Right lobe of liver (tissue), 4 donors: ENCODE measurements at regions not wholly inside any gene's neighbourhood (a gene's known extent, or its start where the extent isn't known, plus 50 kb on each side); places are given as distances from the start of the nearest gene placed in this dataset.

Experiments used
- CTCF ChIP-seq, 4 donors: fragments of 200-600 bp in 3 of 4; fragments of 450-650 bp in 1 of 4; IDR thresholded peaks; one replicate each; pipeline versions ENCODE4 v1.5.1 to v1.8.0; 2016 to 2022; ENCODE audit warnings: antibody characterized with exemption in 4 of 4, mild to moderate bottlenecking in 2 of 4
- POLR2A ChIP-seq: fragments of 450-650 bp; IDR thresholded peaks from one replicate; pipeline ENCODE4 v1.6.1; 2017; ENCODE audit warnings: antibody characterized with exemption, mild to moderate bottlenecking
- donor health status: DM: no; HTN: no; CAD: no.
- donor health status: DM: no; HTN: no; CAD: no.
- donor health status: DM: no; HTN: yes; CAD: no.

GRCh38 chr5:57651127-57651526, 168.5 kb upstream of the ACTBL2 start:
- TF ChIP-seq CTCF (IDR thresholded peaks at IDR 0.05): no peak
- TF ChIP-seq POLR2A: no peak
